Astrocyte of the spinal cord (primary cell): ENCODE measurements at regions not wholly inside any gene's neighbourhood (a gene's known extent, or its start where the extent isn't known, plus 50 kb on each side); places are given as distances from the start of the nearest gene placed in this dataset.

Source experiments
- DNase-seq: peaks from one replicate; pipeline ENCODE4 v3.0.0; 2011; ENCODE audit warnings: low read depth, low spot score
- H3K4me3 ChIP-seq: 2 replicates; pipeline ENCODE4 v1.5.1; 2011; ENCODE audit warnings: low read depth, mild to moderate bottlenecking, low read length, moderate library complexity
- in situ Hi-C: cut with HindIII; loops from 2 replicates; pipeline ENCODE4 v1.10.0; 2017; ENCODE audit warnings: low sequenced_read_pairs
- TF ChIP-seq, protein P1 (sequence below): IDR thresholded peaks from 2 replicates; pipeline ENCODE4 v1.5.1; 2012; ENCODE audit warnings: low read depth, mild to moderate bottlenecking, low read length, inconsistent platforms

DNA sequence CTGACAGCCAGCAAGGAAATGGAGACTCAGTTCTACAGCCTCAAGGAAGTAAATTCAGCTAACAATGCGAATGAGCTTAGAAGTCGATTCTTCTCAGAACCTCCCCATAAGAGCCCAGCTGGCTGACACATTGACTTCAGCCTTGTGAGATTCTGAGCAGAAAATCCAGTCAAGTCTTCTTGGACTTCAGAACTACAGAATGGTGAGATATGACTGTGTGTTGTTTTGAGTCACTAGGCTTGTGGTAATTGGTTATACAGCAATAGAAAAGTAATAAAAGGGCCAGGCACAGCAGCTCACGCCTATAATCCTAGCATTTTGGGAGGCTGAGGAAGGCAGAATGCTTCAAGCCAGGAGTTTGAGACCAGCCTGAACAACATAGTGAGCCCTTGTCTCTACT, 161.8 kb upstream of the IVNS1ABP start:
- in situ Hi-C loops, result no loop called here
- no peak for DNase-seq
- TF ChIP-seq, protein P1, sequence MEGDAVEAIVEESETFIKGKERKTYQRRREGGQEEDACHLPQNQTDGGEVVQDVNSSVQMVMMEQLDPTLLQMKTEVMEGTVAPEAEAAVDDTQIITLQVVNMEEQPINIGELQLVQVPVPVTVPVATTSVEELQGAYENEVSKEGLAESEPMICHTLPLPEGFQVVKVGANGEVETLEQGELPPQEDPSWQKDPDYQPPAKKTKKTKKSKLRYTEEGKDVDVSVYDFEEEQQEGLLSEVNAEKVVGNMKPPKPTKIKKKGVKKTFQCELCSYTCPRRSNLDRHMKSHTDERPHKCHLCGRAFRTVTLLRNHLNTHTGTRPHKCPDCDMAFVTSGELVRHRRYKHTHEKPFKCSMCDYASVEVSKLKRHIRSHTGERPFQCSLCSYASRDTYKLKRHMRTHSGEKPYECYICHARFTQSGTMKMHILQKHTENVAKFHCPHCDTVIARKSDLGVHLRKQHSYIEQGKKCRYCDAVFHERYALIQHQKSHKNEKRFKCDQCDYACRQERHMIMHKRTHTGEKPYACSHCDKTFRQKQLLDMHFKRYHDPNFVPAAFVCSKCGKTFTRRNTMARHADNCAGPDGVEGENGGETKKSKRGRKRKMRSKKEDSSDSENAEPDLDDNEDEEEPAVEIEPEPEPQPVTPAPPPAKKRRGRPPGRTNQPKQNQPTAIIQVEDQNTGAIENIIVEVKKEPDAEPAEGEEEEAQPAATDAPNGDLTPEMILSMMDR, result no peak
- H3K4me3 ChIP-seq, result no peak overlapping the region

DNA sequence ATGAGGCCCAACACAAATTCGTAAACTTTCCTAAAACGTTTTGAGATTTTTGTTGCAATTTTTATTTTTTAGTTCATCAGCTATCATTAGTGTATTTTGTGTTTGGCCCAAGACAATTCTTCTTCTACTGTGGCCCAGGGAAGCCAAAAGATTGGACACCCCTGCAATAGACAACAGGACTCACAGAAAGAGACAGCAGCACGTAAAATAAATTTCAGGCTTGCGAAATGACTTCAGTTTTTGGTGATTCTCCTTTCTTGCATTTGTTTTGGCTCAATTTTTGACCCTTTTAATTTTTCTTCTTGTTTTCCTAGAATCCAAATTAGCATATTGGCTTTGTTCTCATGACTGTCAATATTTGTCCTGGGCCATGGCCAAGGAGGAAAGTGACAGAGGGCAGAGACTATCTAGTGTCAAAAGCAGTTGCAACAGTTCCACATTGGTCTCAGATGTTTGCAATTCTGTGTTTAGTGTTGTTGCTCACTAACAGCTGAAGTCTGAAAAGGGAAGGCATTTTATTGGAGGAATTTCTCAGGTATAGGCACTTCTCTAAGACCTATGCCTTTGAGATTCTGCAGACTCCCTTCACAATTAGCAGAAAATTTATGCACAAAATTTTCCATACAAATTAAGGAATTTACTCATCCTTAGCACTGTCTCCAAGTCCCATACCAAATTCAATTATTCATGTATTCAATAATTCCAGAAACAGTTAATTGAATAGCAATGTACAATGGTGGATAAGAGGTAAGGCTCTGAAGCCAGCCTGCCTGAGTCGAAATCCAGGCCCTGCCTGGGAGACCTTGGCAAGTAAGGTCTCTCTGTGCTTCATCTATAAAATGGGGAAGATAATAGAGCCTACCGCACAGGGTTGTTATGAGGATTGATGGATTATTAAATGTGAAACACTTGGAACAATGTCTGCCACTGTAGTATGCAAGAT, 160.9 kb upstream of the IVNS1ABP start:
- no peak for DNase-seq
- H3K4me3 ChIP-seq, result no peak overlapping the region
- TF ChIP-seq, protein P1, result no peak
- in situ Hi-C loops, result no loop called here

DNA sequence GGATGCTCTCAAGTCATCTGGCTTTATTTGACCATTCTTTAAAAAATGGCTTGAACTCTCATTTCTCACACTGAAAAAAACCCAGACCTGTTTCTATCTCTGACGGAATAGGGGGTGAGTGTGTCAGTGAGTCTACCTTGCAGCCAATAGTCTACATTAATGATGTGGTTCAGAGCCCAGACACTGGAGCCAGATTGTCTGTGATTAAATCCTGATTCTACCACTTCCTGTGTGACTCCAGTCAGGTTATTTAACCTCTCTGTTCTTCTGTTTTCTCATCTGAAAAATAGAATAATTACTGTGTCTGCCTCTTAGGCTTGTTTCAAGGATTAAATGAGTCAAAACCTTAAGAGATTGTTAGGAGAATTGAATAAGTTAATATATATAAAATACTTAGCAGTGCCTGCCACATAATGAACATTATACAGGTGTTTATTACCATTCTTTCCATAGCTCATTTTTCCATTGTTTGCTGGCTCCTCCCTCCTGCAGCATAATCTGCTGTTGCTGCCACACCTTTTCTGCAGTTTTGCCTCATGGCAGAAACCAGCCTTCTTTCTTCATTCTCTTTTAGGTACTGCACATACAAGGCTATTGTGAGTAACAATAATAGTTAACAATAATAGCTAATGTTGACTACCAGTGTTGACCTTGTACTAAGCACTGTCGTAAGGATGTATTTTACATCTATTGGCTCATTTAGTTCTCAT, 157.6 kb upstream of the IVNS1ABP start:
- in situ Hi-C loops, result no loop called here
- no peak overlapping the region for H3K4me3 ChIP-seq
- TF ChIP-seq, protein P1, result no peak
- DNase-seq, result no peak

DNA sequence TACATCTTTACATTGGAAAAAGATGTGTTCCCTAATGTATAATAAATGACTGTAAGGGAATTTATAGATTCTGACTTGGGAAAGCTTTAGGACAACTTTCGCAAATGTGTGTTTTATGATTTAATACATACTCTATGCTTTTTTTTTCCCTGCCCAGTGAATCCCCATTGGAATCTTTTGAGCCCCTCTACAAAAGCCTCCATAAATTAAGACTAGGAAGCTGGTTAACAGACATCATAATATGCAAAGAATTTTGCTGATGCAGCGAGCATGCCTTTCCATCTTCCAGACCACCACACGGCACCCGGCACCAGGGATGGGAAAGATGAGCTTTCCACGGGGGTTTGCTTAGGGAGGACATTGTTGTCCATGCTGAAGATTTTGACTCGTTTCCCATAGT, 156.1 kb upstream of the IVNS1ABP start:
- TF ChIP-seq, protein P1, result no peak
- in situ Hi-C loops, result no loop called here
- no peak overlapping the region for H3K4me3 ChIP-seq
- no peak for DNase-seq

DNA sequence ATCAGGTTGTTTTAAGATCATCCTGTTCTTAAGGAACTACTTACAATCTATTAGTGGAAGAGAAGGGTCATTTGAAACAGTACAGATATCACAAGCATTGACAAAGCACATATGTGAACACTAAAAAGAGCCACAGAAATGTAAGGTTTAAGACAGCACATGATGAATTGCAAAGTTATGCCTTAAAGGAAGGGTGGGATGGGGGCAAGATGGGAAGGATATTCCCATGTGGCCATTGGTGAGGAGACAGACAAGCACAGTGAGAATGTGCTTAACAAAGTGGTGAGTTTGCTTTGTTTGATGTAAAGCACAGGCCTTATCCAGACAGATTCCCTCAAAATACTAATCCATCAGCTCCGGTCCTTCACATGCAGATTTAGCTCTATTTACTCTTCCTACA, 151.6 kb upstream of the IVNS1ABP start:
- no peak overlapping the region for H3K4me3 ChIP-seq
- TF ChIP-seq, protein P1, result no peak
- in situ Hi-C loops, result no loop called here
- no peak for DNase-seq

DNA sequence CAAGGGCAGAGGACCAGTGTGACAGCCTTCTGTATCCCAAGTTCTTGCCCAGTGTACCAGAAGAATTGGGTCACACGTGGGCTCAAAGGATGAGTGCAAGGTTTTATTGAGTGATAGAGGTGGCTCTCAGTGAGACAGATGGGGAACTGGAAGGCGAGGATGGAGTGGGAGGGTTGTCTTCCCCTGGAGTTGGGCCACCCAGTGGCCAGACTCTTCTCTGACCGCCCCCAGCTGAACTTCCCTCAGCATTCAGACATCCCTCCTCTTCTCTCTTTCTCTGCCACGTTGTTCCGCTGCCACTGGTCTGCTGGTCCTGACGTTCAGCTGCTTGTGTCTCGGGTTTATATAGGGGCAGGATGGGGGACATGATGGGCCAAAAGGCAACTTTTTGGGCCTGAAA, 150.1 kb upstream of the IVNS1ABP start:
- TF ChIP-seq, protein P1, result no peak
- in situ Hi-C loops, result no loop called here
- H3K4me3 ChIP-seq, result no peak overlapping the region
- no peak for DNase-seq
